Neuronal stem cell (in vitro differentiated cells): ENCODE measurements at regions not wholly inside any gene's neighbourhood (a gene's known extent, or its start where the extent isn't known, plus 50 kb on each side); places are given as distances from the start of the nearest gene placed in this dataset.
"Not testable (repeated sequence)": the region's sequence is repeated elsewhere in the genome, so short reads cannot be mapped to it uniquely, and the experiment has no call there.

Experiments
- DNase-seq: peaks from one replicate; pipeline ENCODE4 v3.0.0-alpha.2; 2013; ENCODE audit warnings: low spot score
- H2AFZ ChIP-seq: one replicate; pipeline ENCODE4 v1.6.1; 2013; ENCODE audit warnings: mild to moderate bottlenecking, low read length, inconsistent platforms
- H2AK5ac ChIP-seq: 2 replicates; pipeline ENCODE4 v1.6.1; 2013; ENCODE audit warnings: low read depth, mild to moderate bottlenecking, inconsistent platforms, low read length, moderate library complexity, mixed read lengths
- H2BK120ac ChIP-seq: 2 replicates; pipeline ENCODE4 v1.6.1; 2013; ENCODE audit warnings: low read depth, mild to moderate bottlenecking, inconsistent platforms, low read length, moderate library complexity, mixed read lengths
- H2BK12ac ChIP-seq: one replicate; pipeline ENCODE4 v1.6.1; 2013; ENCODE audit warnings: low read length, inconsistent platforms
- H2BK15ac ChIP-seq: 2 replicates; pipeline ENCODE4 v1.6.1; 2013; ENCODE audit warnings: mild to moderate bottlenecking, low read length, inconsistent platforms, mixed read lengths
- H2BK5ac ChIP-seq: one replicate; pipeline ENCODE4 v1.6.1; 2013; ENCODE audit warnings: inconsistent platforms, mild to moderate bottlenecking, low read length, moderate library complexity
- H3K14ac ChIP-seq: one replicate; pipeline ENCODE4 v1.6.1; 2013; ENCODE audit warnings: low read length, inconsistent platforms
- H3K18ac ChIP-seq: 2 replicates; pipeline ENCODE4 v1.6.1; 2013; ENCODE audit warnings: low read length, inconsistent platforms
- H3K23ac ChIP-seq: 2 replicates; pipeline ENCODE4 v1.6.1; 2013; ENCODE audit warnings: low read depth, mild to moderate bottlenecking, mixed read lengths, low read length, inconsistent platforms; ENCODE audit not compliant: poor library complexity
- H3K27ac ChIP-seq: replicated peaks from 3 replicates; pipeline ENCODE4 v1.5.1; 2013; ENCODE audit warnings: low read length, inconsistent platforms
- H3K27me3 ChIP-seq, 3 experiments: 2 replicates each; pipeline ENCODE4 v1.6.1; 2013; ENCODE audit warnings: low read length in 3 of 3, mild to moderate bottlenecking in 2 of 3, inconsistent platforms in 1 of 3, low read depth in 1 of 3, mixed read lengths in 1 of 3, moderate library complexity in 1 of 3; ENCODE audit not compliant: control insufficient read depth in 3 of 3, insufficient read depth in 3 of 3
- H3K36me3 ChIP-seq, 2 donors: replicated peaks in 1 of 2; 2 replicates each; pipeline ENCODE4 v1.6.1; 2013; ENCODE audit warnings: low read length in 2 of 2; ENCODE audit not compliant: control insufficient read depth in 2 of 2, insufficient read depth in 2 of 2
- H3K4ac ChIP-seq: 2 replicates; pipeline ENCODE4 v1.6.1; 2013; ENCODE audit warnings: inconsistent platforms, mild to moderate bottlenecking, low read length, moderate library complexity
- H3K4me1 ChIP-seq, 2 donors: 1 replicate in 1 of 2; 2 replicates in 1 of 2; pipeline ENCODE4 v1.6.1; 2013; ENCODE audit warnings: low read length in 2 of 2, low read depth in 1 of 2; ENCODE audit not compliant: control insufficient read depth in 2 of 2, insufficient read depth in 1 of 2
- H3K4me2 ChIP-seq: one replicate; pipeline ENCODE4 v1.6.1; 2013; ENCODE audit warnings: mild to moderate bottlenecking, low read length, inconsistent platforms; ENCODE audit not compliant: insufficient read depth, poor library complexity, severe bottlenecking
- H3K4me3 ChIP-seq, 2 donors: 2 replicates each; pipeline ENCODE4 v1.5.1; 2013; ENCODE audit warnings: low read length in 2 of 2, mild to moderate bottlenecking in 2 of 2, inconsistent platforms in 1 of 2, moderate library complexity in 1 of 2
- H3K79me1 ChIP-seq: one replicate; pipeline ENCODE4 v1.6.1; 2013; ENCODE audit warnings: low read depth, mild to moderate bottlenecking, inconsistent platforms, low read length, moderate library complexity
- H3K9ac ChIP-seq: one replicate; pipeline ENCODE4 v1.6.1; 2013; ENCODE audit warnings: mild to moderate bottlenecking, low read depth, low read length, inconsistent platforms; ENCODE audit not compliant: poor library complexity
- H3K9me3 ChIP-seq, 2 donors: replicated peaks in 1 of 2; 2 replicates each; pipeline versions ENCODE3 to v1.6.1; 2013; ENCODE audit warnings: low read length in 2 of 2, mild to moderate bottlenecking in 2 of 2, inconsistent platforms in 1 of 2, low read depth in 1 of 2, mixed read lengths in 1 of 2, moderate library complexity in 1 of 2; ENCODE audit not compliant: control insufficient read depth in 2 of 2, insufficient read depth in 1 of 2
- H4K8ac ChIP-seq: one replicate; pipeline ENCODE4 v1.6.1; 2013; ENCODE audit warnings: low read depth, mild to moderate bottlenecking, inconsistent platforms, low read length, moderate library complexity
- H4K91ac ChIP-seq: one replicate; pipeline ENCODE4 v1.6.1; 2013; ENCODE audit warnings: low read length, low read depth, mild to moderate bottlenecking, inconsistent platforms; ENCODE audit not compliant: poor library complexity
- WGBS, 2 donors: extraction: QIAGEN DNeasy Blood & Tissue Kit; methylation state at CpG; one replicate each; pipeline ENCODE4 v1.1.7; 2013; ENCODE audit warnings: missing lambda C conversion rate in 2 of 2, mixed read lengths in 1 of 2; ENCODE audit not compliant: insufficient read length in 2 of 2, insufficient replicate concordance in 1 of 2; ENCODE audit errors: extremely low coverage in 2 of 2; 5-methylcytosine and 5-hydroxymethylcytosine counted together

- H2AFZ ChIP-seq: no peak overlapping the region
- H3K36me3 ChIP-seq: no peaks in the 10 kb centered on the region
- H3K27me3 ChIP-seq: no peaks in the 10 kb centered on the region
- H3K4me1 ChIP-seq: no peaks in the 10 kb centered on the region
- H3K9ac ChIP-seq: no peak overlapping the region
- no peak overlapping the region for H3K14ac ChIP-seq
- no peaks in the 10 kb centered on the region for H3K79me1 ChIP-seq
- no peak for DNase-seq
- no peak overlapping the region for H3K23ac ChIP-seq
- H2BK15ac ChIP-seq: no peak overlapping the region
- H3K4me3 ChIP-seq: no peak overlapping the region
- H2BK12ac ChIP-seq: no peak overlapping the region
- no peak overlapping the region for H2AK5ac ChIP-seq
- H2BK120ac ChIP-seq: no peak overlapping the region
- no peak overlapping the region for H3K4me2 ChIP-seq
- H2BK5ac ChIP-seq: no peak overlapping the region
- no peak overlapping the region for H4K91ac ChIP-seq
- no peak overlapping the region for H3K18ac ChIP-seq
- no peak overlapping the region for H3K4ac ChIP-seq
- peaks cover 0 to 11% of the 10 kb centered on the region in 2 donors for H3K9me3 ChIP-seq
- H3K27ac ChIP-seq: no peak overlapping the region
- H4K8ac ChIP-seq: no peak overlapping the region
Observed at GRCh38 chrX:74049126-74049525, 196.6 kb upstream of the XIST start.

DNA sequence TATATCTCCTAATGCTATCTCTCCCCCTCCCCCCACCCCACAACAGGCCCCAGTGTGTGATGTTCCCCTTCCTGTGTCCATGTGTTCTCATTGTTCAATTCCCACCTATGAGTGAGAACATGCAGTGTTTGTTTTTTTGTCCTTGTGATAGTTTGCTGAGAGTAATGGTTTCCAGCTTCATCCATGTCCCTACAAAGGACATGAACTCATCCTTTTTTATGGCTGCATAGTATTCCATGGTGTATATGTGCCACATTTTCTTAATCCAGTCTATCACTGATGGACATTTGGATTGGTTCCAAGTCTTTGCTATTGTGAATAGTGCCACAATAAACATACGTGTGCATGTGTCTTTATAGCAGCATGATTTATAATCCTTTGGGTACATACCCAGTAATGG is 181.6 kb upstream of the XIST start:
- H3K4me1 ChIP-seq, H2BK15ac ChIP-seq, H3K27me3 ChIP-seq, DNase-seq, H3K4me3 ChIP-seq, H3K79me1 ChIP-seq, H2BK120ac ChIP-seq, H3K36me3 ChIP-seq, H3K4me2 ChIP-seq, H3K9me3 ChIP-seq, H3K4ac ChIP-seq, H3K23ac ChIP-seq, H3K14ac ChIP-seq, H2BK12ac ChIP-seq, H2BK5ac ChIP-seq, H3K27ac ChIP-seq, H3K9ac ChIP-seq, H4K8ac ChIP-seq, H3K18ac ChIP-seq, H4K91ac ChIP-seq, H2AK5ac ChIP-seq, H2AFZ ChIP-seq: not testable (repeated sequence)
- no CpG with 5 or more reads among the region's 1 CpG for WGBS, 2 donors

DNA sequence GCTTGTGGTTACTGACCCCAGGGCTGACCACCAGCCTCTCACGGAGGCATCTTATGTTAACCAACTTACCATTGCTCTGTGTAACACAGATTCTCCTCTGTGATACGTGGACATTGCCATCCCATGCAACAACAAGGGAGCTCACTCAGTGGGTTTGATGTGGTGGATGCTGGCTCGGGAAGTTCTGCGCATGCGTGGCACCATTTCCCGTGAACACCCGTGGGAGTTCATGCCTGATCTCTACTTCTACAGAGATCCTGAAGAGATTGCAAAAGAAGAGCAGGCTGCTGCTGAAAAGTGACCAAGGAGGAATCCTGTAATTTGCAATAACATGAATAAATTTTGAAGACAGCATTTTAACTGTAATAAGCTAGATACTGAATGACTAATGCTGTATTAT is 179.0 kb upstream of the XIST start:
- not testable (repeated sequence) for H2AFZ ChIP-seq, H3K79me1 ChIP-seq, H2BK12ac ChIP-seq, H3K4me3 ChIP-seq, H3K36me3 ChIP-seq, H2BK5ac ChIP-seq, H3K18ac ChIP-seq, H3K4me1 ChIP-seq, H3K23ac ChIP-seq, H3K4ac ChIP-seq, H4K91ac ChIP-seq, H3K4me2 ChIP-seq, H3K9ac ChIP-seq, H3K14ac ChIP-seq, H3K9me3 ChIP-seq, H4K8ac ChIP-seq, DNase-seq, H2BK15ac ChIP-seq, H2AK5ac ChIP-seq, H3K27me3 ChIP-seq, H2BK120ac ChIP-seq, H3K27ac ChIP-seq
- WGBS, 2 donors: no CpG with 5 or more reads among the region's 7 CpGs

DNA sequence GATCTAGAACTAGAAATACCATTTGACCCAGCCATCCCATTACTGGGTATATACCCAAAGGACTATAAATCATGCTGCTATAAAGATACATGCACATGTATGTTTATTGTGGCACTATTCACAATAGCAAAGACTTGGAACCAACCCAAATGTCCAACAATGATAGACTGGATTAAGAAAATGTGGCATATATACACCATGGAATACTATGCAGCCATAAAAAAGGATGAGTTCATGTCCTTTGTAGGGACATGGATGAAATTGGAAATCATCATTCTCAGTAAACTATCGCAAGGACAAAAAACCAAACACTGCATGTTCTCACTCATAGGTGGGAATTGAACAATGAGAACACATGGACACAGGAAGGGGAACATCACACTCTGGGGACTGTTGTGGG is 178.3 kb upstream of the XIST start:
- H3K4me2 ChIP-seq: not testable (repeated sequence)
- WGBS, 2 donors: no CpG with 5 or more reads among the region's 1 CpG

More for the DNA sequence above, 178.3 kb upstream of the XIST start:
- DNase-seq, H3K9me3 ChIP-seq, H3K14ac ChIP-seq, H2BK15ac ChIP-seq, H2AFZ ChIP-seq, H3K4ac ChIP-seq, H2BK5ac ChIP-seq, H3K27ac ChIP-seq, H4K91ac ChIP-seq, H4K8ac ChIP-seq, H3K9ac ChIP-seq, H3K4me1 ChIP-seq, H3K27me3 ChIP-seq, H3K36me3 ChIP-seq, H2BK12ac ChIP-seq, H3K23ac ChIP-seq, H3K79me1 ChIP-seq, H3K18ac ChIP-seq, H3K4me3 ChIP-seq, H2AK5ac ChIP-seq, H2BK120ac ChIP-seq: not testable (repeated sequence)
